ENCODE measurements at regions not wholly inside any gene's neighbourhood (a gene's known extent, or its start where the extent isn't known, plus 50 kb on each side); places are given as distances from the start of the nearest gene placed in this dataset.

DNA sequence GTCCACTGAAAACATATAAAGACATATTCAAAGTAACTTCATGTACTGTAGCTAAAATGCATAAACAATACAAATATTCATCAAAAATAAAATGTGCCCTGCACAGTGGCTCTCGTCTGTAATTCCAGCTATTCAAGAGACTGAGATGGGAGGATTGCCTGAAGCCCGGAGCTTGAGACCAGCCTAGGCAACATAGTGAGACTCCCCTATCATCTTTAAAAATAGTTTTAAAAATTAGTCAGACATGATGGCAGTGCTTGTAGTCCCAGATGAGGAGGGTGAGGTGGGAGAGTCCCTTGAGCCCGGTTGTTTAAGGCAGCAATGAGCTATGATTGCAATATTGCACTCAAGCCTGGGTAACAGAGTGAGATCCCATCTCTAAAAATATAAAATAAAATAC, 534.1 kb downstream of the ANXA1 start:
- no peaks in the 10 kb centered on the region for H3K27me3 ChIP-seq (replicated peaks)
- H3K4me3 ChIP-seq (ENCODE audit: low read depth, low read length) = no peak overlapping the region
- no peak overlapping the region for H3K27ac ChIP-seq
- DNase-seq = no peak
- TF ChIP-seq CTCF (IDR thresholded peaks at IDR 0.05; ENCODE audit: low read depth, low read length, missing control alignments) = no peak
- no peaks in the 10 kb centered on the region for H3K36me3 ChIP-seq (replicated peaks)
- in situ Hi-C loops (cut with HindIII; ENCODE audit: low pct_ligation_motif_present, low sequenced_read_pairs) = no loop called here

GRCh38 chr9:73689051-73689870, 537.6 kb downstream of the ANXA1 start:
- TF ChIP-seq CTCF (IDR thresholded peaks at IDR 0.05; ENCODE audit: low read depth, low read length, missing control alignments) = no peak
- in situ Hi-C loops (cut with HindIII; ENCODE audit: low pct_ligation_motif_present, low sequenced_read_pairs) = no loop called here
- no peaks in the 10 kb centered on the region for H3K27me3 ChIP-seq (replicated peaks)
- H3K27ac ChIP-seq = no peak overlapping the region
- H3K4me3 ChIP-seq (ENCODE audit: low read depth, low read length) = no peak overlapping the region
- DNase-seq = no peak
- no peaks in the 10 kb centered on the region for H3K36me3 ChIP-seq (replicated peaks)

GRCh38 chr9:73701415-73702057, 549.9 kb downstream of the ANXA1 start:
- TF ChIP-seq CTCF (IDR thresholded peaks at IDR 0.05; ENCODE audit: low read depth, low read length, missing control alignments) = no peak
- no peak overlapping the region for H3K27ac ChIP-seq
- H3K27me3 ChIP-seq (replicated peaks) = no peaks in the 10 kb centered on the region
- in situ Hi-C loops (cut with HindIII; ENCODE audit: low pct_ligation_motif_present, low sequenced_read_pairs) = no loop called here
- no peak for DNase-seq
- no peaks in the 10 kb centered on the region for H3K36me3 ChIP-seq (replicated peaks)
- H3K4me3 ChIP-seq (ENCODE audit: low read depth, low read length) = no peak overlapping the region

DNA sequence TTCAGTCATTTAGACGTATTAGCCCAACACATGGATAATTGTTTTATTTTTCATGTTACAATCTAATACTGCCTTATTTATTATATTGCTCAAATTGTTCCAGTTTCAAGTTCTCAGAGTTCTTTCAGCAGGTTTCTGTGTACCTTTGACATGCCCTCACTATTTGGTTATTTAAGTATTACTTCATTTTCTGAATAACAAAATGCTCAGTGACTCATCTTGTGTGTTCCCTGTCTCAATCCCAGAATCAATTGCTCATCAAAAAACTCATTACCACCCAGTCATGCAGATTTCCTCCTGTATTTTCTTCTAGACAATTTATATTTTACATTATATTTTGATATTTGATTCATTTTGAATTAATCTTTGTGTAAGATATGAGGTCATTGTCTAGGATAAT, 562.6 kb downstream of the ANXA1 start:
- H3K36me3 ChIP-seq (replicated peaks) = no peaks in the 10 kb centered on the region
- H3K4me3 ChIP-seq (ENCODE audit: low read depth, low read length) = no peak overlapping the region
- H3K27me3 ChIP-seq (replicated peaks) = no peaks in the 10 kb centered on the region
- H3K27ac ChIP-seq = no peak overlapping the region
- DNase-seq = no peak
- no peak for TF ChIP-seq CTCF (IDR thresholded peaks at IDR 0.05; ENCODE audit: low read depth, low read length, missing control alignments)
- in situ Hi-C loops (cut with HindIII; ENCODE audit: low pct_ligation_motif_present, low sequenced_read_pairs) = no loop called here

DNA sequence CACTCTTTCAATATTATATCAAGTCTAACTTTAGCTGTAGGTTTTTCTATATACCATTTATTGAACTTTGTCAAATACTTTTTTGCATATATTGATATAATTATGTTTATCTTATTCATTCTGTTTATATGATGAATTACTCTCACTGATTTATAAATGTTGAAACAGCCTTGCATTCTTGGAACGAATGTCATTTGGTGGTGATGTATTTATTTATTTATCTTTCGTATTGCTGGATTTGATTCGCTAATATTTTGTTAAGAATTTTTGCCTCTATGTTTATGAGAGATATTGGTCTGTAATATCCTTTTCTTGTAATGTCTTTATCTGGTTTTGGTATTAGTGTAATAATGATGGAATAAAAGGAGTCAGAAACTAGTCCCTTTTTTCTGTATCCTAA, 563.9 kb downstream of the ANXA1 start:
- Histone ChIP-seq H3K27ac (no peak overlapping the region), H3K4me3 (ENCODE audit: low read depth, low read length) (no peak overlapping the region), H3K27me3 (replicated peaks) (no peaks in the 10 kb centered on the region), H3K36me3 (replicated peaks) (no peaks in the 10 kb centered on the region)
- in situ Hi-C loops (cut with HindIII; ENCODE audit: low pct_ligation_motif_present, low sequenced_read_pairs) = no loop called here
- DNase-seq = no peak
- no peak for TF ChIP-seq CTCF (IDR thresholded peaks at IDR 0.05; ENCODE audit: low read depth, low read length, missing control alignments)

Measured in brain microvascular endothelial cell (primary cell).